Stimulated activated CD4-positive, alpha-beta T cell treated with anti-CD3 and anti-CD28 coated beads, TNF-alpha, amount 100 ng/mL, for 4 hours (primary cell): ENCODE measurements at regions not wholly inside any gene's neighbourhood (a gene's known extent, or its start where the extent isn't known, plus 50 kb on each side); places are given as distances from the start of the nearest gene placed in this dataset.

Source experiments
- DNase-seq, 3 experiments: peaks; one replicate each; pipeline ENCODE4 v3.0.0-alpha.2; 2020; ENCODE audit warnings: low read depth in 3 of 3

- no peak for DNase-seq
Observed at GRCh38 chr3:94179059-94179458, 116.2 kb downstream of the NSUN3 start.

DNA sequence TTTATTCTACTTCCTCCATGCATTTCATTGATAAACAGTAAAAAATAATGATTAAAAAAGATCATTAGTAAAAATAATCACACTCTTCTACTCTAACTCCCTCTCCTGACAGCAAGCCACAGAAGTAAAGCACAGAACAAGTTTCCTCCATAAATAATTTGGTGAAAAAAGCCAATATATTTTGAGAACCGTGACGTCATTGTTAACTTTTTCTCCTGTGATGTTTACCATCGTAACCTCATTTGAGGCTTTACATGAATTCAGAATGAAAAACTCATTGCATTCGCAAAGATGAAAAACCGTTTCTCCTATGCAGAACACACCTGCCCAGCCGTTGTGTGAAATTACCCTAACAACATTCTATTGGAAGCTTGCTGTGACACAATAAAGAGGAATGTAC, 120.7 kb downstream of the NSUN3 start:
- DNase-seq = no peak

- DNase-seq = no peak
Observed at GRCh38 chr3:94184781-94185180, 121.9 kb downstream of the NSUN3 start.

DNA sequence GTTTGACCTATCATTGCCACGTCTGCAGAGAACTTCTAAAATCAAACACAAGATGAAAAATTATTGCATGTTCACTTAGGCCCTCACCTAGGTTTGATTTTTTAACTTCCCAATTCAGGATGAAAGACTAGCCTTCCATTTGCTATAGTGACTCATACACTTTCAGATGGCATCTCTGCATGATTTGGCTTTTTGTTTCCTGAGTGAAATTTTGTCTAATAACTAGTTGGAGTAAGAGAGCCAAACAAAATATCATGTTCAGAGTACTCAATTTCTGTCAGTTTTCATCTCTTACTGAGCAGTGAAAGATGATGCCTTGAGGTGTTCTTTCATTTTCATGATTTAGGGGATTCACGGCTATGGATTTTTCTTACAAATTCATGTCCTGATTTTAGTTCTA, 122.9 kb downstream of the NSUN3 start:
- no peak for DNase-seq

- no peak for DNase-seq
Observed at GRCh38 chr3:94187697-94188096, 124.8 kb downstream of the NSUN3 start.

GRCh38 chr3:94195381-94195780, 132.5 kb downstream of the NSUN3 start:
- DNase-seq = no peak

DNA sequence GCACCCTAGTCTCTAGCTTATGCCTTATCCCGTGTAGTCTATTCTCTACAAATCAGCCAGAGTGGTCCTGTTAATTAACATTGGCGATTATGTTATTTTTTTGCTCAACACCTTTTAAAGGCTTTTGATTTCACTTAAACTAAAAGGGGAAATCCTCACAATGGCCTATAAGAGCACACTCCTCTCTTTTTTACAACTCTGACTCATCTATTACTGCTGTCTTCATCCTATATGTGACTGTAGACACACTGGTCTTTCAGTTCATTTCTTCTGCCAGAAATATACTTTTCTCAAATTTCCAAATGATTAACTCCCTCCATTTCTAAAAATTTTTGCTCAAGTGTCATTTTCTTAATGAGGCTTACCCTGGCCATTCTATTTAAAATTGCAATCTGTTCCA, 143.4 kb downstream of the NSUN3 start:
- no peak for DNase-seq

GRCh38 chr3:94210256-94210655, 147.4 kb downstream of the NSUN3 start:
- DNase-seq = no peak

DNA sequence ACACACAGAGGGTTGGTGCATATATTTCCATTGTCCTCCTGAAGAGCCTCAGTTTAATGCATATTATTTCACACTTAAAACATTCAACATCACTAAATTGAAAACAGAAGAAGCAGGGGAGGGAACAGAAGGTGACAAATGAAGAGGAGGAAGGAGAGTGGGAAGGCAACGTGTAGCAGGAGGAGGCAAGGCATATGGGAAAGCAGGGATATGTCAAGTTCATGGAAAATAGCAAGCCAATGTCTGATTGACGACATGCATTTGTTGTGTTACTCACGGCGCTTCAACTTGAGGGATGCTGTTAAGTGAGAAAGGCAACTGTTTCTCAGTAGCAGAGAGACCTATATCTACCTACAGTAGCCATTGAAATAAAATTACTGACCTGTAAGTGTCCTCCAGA, 154.5 kb downstream of the NSUN3 start:
- no peak for DNase-seq

DNA sequence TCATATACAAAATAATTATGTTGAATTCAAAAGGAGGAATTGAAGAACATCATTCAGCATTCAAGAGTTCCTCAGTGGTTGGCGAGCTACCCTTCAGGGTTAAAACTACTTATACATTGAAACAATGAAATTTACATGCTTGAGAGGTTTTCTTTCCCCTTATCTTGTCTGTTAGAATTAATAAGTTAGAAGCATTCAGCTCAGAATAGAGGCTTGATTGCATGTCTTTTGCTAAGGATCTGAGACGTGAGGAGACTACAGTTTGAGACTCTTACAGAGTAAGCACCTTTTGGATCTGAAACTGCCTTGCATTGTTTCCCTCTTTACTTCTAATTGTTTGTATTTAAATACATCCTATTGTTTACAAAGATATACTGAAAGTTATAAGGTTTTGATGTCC, 157.6 kb downstream of the NSUN3 start:
- no peak for DNase-seq

GRCh38 chr3:94221829-94222228, 159.0 kb downstream of the NSUN3 start:
- no peak for DNase-seq

GRCh38 chr3:94225148-94225865, 162.4 kb downstream of the NSUN3 start:
- no peak for DNase-seq

DNA sequence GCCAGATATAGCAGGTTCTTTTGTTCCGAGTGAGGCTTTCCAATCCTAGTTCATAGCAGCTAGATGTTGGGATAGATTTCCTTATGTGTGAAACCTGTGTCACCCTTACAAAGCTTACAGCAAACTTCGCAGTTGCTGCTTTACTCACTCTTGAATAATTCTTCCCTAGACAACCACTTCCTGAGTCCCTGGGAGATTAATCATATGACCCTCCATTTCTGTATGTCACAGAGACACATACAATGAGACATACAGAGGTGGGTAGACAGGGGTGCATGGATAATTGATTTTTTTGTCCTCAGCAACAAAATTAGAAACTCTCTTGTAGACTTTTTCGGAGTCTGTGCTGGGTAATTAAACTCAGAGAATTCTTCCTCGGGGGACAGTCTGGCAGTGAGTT, 163.2 kb downstream of the NSUN3 start:
- DNase-seq = no peak

DNA sequence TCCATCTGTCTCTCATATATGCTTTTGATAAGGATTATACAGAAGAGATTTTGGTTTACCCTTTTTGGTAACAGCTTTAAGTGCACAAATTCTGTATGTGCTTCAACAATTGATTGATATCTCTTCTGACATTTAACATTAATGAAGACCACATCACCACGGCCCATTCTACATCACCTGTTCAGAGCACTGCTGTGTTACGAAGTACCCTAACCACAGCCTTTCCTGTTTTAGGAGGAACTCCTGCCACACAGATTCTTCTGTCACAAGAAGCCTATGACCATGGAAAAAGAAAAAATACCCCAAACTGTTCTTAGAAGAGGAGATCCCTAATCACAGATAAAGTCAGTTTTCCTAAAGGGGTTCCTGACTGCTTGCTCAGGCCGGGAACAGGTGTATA, 170.1 kb downstream of the NSUN3 start:
- DNase-seq = no peak

DNA sequence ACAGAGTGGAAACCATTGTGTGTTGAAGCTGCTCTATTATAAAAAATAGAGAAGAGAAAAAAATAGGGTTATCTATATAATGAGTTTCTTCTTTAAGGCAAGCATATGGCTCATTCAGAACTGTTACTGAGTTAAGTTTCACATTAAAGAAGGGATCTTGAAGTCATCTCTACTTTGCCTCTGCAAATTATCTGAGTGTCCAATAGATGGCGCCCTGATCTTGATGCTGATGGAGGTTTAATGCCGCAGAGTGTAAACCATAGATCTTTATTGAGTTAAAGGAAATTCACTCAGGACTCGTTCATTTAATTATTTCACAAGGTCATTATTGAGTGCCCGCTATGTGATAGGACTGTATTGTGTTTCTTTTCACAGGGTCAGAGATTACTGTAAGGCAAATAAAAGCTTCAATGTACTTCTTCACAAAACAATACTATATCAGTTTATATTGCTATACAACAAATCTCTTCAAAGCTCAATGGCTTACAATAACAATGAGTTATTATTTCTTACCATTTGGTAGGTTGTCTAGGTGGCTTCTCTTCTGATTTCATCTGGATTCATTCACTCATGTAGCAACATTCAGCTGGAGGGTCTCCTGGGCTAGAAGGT, 171.4 kb downstream of the NSUN3 start:
- DNase-seq = no peak

DNA sequence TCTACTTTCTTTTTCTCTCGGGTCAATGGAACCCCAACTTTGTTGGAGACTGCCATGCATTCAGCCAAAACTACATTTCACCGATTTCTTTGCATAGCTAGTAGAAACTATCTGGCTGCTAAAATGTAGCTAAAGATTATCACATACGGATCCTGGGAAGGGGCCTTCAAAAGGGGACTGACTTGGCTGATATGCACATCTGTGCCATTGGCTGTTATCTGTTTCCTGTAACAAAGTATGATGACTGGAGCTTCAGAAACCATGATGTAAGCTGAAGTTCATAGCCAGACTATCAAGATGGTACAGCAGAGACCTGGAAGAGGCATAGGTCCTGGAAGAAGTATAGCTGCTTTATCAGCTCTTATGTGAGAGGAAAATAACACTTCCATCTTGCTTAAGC, 179.1 kb downstream of the NSUN3 start:
- no peak for DNase-seq

- no peak for DNase-seq
Observed at GRCh38 chr3:94246171-94246570, 183.3 kb downstream of the NSUN3 start.

GRCh38 chr3:94248042-94248441, 185.2 kb downstream of the NSUN3 start:
- no peak for DNase-seq

DNA sequence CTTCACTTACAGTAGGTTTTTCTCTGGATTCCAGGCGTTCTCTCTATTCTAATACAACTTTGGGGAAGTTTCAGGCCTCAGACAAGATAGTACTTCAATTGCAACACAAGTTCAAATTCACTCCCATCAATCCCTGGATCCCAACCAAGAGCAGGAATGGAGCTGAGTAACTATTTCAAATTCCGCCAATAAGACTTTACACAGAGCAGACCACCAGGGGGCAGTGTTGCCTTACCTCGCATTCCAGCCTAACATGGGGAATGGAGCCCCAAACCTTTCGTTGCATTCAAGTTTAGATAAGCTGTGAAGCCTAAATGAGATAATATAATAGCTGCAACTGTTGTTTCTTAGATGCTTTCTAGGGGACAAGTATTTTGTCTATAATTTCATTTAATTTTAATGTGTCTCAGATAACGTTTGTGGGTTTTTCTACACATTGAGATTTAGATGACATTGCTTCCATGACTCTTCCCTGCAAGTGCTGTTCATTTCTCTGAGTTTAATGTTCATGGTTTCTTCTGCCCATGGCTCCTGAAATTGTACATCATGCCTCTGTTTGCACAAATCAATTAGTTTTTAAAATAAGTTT, 186.7 kb downstream of the NSUN3 start:
- peak; percentile 9 to 34 (median 23) for DNase-seq

DNA sequence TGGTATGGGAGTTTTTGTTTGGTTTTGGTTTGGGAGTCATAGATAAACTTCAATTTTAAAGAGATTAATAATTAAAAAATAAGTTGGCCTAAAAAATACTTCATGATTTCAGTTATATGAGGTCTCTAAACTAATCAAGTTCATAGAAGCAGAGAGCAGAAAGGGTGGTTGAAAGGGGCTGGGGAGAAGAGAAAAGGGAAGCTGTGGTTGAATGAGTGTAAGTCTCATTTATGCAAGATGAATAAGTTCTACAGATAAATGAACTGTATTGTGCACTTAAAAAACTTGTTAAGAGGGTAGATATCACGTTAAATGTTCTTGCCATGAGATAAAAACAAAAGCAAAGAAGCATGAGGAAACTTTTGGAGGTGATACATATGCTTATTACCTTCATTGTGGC, 188.7 kb downstream of the NSUN3 start:
- DNase-seq = no peak

- no peak for DNase-seq
Observed at GRCh38 chr3:94252316-94252715, 189.5 kb downstream of the NSUN3 start.

- no peak for DNase-seq
Observed at GRCh38 chr3:94256888-94257813, 194.3 kb downstream of the NSUN3 start.
